Ovary (tissue), 7 donors: ENCODE measurements at regions not wholly inside any gene's neighbourhood (a gene's known extent, or its start where the extent isn't known, plus 50 kb on each side); places are given as distances from the start of the nearest gene placed in this dataset.

ENCODE experiments used
- DNase-seq, 5 donors: peaks; one replicate each; pipeline ENCODE4 v3.0.0-alpha.2; 2019 to 2020
- H3K27ac ChIP-seq, 2 donors: fragments of 200-600 bp; one replicate each; pipeline versions ENCODE4 v1.5.1 to v1.8.0; 2019 to 2022
- H3K27me3 ChIP-seq: fragments of 200-600 bp; one replicate; pipeline ENCODE4 v1.8.0; 2022
- H3K36me3 ChIP-seq: fragments of 200-600 bp; sonication (generic); one replicate; pipeline ENCODE4 v1.5.1; 2019
- H3K4me1 ChIP-seq: one replicate; pipeline ENCODE4 v1.8.1; 2013; ENCODE audit warnings: mild to moderate bottlenecking, moderate library complexity; ENCODE audit not compliant: insufficient read depth
- H3K4me3 ChIP-seq: fragments of 200-600 bp; sonication (generic); one replicate; pipeline ENCODE4 v1.5.1; 2017
- H3K9me3 ChIP-seq, 2 donors: fragments of 200-600 bp in 1 of 2; sonication (generic) in 1 of 2; one replicate each; pipeline versions ENCODE4 v1.5.1 to v1.8.1; 2013 to 2019; ENCODE audit warnings: mild to moderate bottlenecking in 1 of 2, moderate library complexity in 1 of 2
- EP300 ChIP-seq: sonication (generic); formaldehyde crosslinking; IDR thresholded peaks from one replicate; pipeline ENCODE4 v1.6.1; 2017; ENCODE audit warnings: antibody characterized with exemption
- POLR2A ChIP-seq: fragments of 450-650 bp; IDR thresholded peaks from one replicate; pipeline ENCODE4 v1.6.1; 2017; ENCODE audit warnings: antibody characterized with exemption, mild to moderate bottlenecking, moderate library complexity
- WGBS, 3 donors: extraction: QIAGEN DNeasy Blood & Tissue Kit in 1 of 3; methylation state at CpG; one replicate each; pipeline versions ENCODE4 v1.1.5 to v1.1.7; 2013 to 2017; 5-methylcytosine and 5-hydroxymethylcytosine counted together
- intact Hi-C, 4 donors: fragments of 100-400 bp; cut with DNase I; formaldehyde crosslinking; loops; one replicate each; pipeline versions ENCODE4 v1.11.0 to v1.15.1; 2022 to 2023
- TF ChIP-seq, protein P1 (sequence below), 3 donors: fragments of 450-650 bp in 2 of 3; fragments of 200-600 bp in 1 of 3; IDR thresholded peaks; one replicate each; pipeline versions ENCODE4 v1.5.1 to v1.8.0; 2016 to 2022; ENCODE audit warnings: antibody characterized with exemption in 3 of 3, mild to moderate bottlenecking in 1 of 3
- donor health status: DM: no; HTN: no; CAD: no; lungs with moderate emphysema.
- donor health status: DM: no; HTN: no; CAD: no.
- donor health status: Bipolar disorder and iron deficiency.
- donor health status: DM: no; HTN: no; CAD: no.
- donor health status: DM: yes; HTN: yes; CAD: no.

DNA sequence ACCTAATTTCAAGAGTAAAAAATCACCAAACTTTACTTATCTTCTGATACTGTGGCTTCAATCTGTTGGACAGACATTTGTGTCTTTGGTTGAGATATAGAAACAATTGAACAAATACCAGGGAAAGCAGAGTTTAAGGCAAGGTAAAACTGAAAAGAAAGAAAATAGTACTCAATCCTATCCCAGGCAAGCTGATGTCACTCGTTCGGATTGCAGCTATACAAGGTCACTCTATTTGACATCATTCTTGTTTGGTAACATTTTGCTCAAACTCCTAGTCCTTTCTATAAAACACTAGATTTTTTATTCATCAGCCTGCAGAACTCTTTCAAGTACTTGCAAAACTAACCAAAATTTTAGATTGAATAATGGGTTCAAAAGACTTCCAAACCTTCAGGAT is 91.9 kb upstream of the ANKRD55 start:
- H3K27ac ChIP-seq: no peak overlapping the region
- peaks cover 6% of the 10 kb centered on the region for H3K4me1 ChIP-seq
- intact Hi-C loops: no loop called here
- H3K36me3 ChIP-seq: no peaks in the 10 kb centered on the region
- no peak overlapping the region for H3K4me3 ChIP-seq
- H3K9me3 ChIP-seq: no peaks in the 10 kb centered on the region
- H3K27me3 ChIP-seq: no peaks in the 10 kb centered on the region
- TF ChIP-seq POLR2A (no peak), EP300 (no peak)
- TF ChIP-seq, protein P1, sequence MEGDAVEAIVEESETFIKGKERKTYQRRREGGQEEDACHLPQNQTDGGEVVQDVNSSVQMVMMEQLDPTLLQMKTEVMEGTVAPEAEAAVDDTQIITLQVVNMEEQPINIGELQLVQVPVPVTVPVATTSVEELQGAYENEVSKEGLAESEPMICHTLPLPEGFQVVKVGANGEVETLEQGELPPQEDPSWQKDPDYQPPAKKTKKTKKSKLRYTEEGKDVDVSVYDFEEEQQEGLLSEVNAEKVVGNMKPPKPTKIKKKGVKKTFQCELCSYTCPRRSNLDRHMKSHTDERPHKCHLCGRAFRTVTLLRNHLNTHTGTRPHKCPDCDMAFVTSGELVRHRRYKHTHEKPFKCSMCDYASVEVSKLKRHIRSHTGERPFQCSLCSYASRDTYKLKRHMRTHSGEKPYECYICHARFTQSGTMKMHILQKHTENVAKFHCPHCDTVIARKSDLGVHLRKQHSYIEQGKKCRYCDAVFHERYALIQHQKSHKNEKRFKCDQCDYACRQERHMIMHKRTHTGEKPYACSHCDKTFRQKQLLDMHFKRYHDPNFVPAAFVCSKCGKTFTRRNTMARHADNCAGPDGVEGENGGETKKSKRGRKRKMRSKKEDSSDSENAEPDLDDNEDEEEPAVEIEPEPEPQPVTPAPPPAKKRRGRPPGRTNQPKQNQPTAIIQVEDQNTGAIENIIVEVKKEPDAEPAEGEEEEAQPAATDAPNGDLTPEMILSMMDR (IDR thresholded peaks at IDR 0.05): no peak
- WGBS, 3 donors: 64 to 86% (median 80%) methylated on average over 2 of the region's 2 CpGs
- DNase-seq: no peak

DNA sequence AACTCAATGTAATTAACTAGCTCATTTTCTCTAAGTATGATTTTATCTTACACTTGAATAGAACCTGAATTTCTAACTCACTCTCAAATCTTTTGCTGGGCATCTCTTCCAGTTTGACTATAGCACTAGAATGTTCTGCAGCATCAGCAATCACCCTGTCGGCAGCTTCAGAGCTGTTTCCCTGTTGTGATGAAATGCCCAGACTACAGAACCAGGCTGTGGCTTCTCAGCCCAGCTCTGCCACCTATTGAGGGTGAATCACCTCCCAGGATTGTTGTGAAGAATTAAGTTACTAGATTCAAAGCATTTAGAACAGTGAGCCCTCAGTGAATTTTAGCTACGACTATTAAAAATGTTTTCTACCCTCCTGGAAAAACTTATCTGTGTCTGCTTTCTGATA is 90.4 kb upstream of the ANKRD55 start:
- no peaks in the 10 kb centered on the region for H3K27me3 ChIP-seq
- H3K4me3 ChIP-seq: no peak overlapping the region
- no peak for TF ChIP-seq POLR2A
- TF ChIP-seq, protein P1 (IDR thresholded peaks at IDR 0.05): no peak
- no peak for TF ChIP-seq EP300
- H3K36me3 ChIP-seq: no peaks in the 10 kb centered on the region
- DNase-seq: no peak
- peaks cover 5% of the 10 kb centered on the region for H3K4me1 ChIP-seq
- intact Hi-C loops: no loop called here
- H3K27ac ChIP-seq: no peak overlapping the region
- 41 to 60% (median 57%) methylated on average over 2 of the region's 2 CpGs for WGBS, 3 donors
- no peaks in the 10 kb centered on the region for H3K9me3 ChIP-seq

DNA sequence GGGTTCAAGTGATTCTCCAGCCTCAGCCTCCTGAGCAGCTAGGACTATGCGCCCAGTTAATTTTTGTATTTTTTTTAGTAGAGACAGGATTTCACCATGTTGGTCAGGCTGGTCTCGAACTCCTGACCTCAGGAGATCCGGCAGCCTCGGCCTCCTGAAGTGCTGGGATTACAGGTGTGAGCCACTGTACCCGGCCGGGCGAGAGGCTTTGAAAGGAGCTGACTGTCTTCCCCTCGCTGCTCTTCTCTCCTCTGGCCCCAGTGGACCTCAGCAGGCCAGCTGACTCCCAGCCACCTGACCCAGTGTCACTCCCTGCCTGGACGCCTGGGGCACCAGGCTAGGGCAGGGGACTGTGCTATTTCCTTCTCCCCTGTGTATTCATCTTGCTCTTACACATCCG is 89.5 kb upstream of the ANKRD55 start:
- Histone ChIP-seq H3K4me1 (peaks cover 2% of the 10 kb centered on the region), H3K36me3 (no peaks in the 10 kb centered on the region), H3K27me3 (no peaks in the 10 kb centered on the region), H3K27ac (no peak overlapping the region), H3K4me3 (no peak overlapping the region), H3K9me3 (no peaks in the 10 kb centered on the region)
- no peak for DNase-seq
- intact Hi-C loops: no loop called here
- WGBS, 3 donors: 90 to 95% (median 95%) methylated on average over 10 of the region's 10 CpGs
- TF ChIP-seq POLR2A (no peak), EP300 (no peak)
- TF ChIP-seq, protein P1 (IDR thresholded peaks at IDR 0.05): no peak

DNA sequence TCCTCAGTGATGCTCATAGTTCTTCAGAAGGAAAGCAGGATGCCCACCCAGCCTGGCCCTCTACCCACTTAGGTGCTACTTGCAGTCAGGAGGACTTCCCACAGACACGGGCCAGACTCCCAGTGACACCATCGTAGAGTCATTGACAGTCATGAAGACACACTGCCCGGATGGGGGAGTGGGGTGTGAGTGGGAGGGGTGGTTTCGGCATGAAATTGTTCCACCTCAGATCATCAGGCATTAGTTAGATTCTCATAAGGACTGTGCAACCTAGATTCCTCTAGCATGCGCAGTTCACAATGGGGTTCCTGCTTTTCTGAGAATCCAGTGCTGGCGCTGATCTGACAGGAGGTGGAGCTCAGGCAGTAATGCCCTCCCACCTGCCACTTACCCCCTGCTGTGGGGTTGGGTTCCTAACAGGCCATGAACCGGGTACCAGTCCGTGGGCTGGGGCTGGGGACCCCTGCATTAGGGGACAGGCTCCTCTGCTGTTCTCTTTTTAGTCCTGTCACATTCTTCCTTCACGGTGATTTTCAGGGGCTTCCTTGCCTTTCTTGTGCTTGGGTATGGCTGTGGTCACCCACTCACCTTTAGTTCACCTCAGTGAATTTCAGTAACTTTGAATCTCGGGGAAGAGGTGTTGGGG is 88.2 kb upstream of the ANKRD55 start:
- H3K27ac ChIP-seq: no peak overlapping the region
- 90 to 96% (median 95%) methylated on average over 10 of the region's 10 CpGs for WGBS, 3 donors
- H3K4me3 ChIP-seq: no peak overlapping the region
- no peaks in the 10 kb centered on the region for H3K9me3 ChIP-seq
- intact Hi-C loops: no loop called here
- no peak for DNase-seq
- TF ChIP-seq EP300: no peak
- no peak for TF ChIP-seq POLR2A
- TF ChIP-seq, protein P1 (IDR thresholded peaks at IDR 0.05): no peak
- no peaks in the 10 kb centered on the region for H3K27me3 ChIP-seq
- H3K36me3 ChIP-seq: no peaks in the 10 kb centered on the region
- peaks cover 2% of the 10 kb centered on the region for H3K4me1 ChIP-seq
